ENCODE measurements at regions not wholly inside any gene's neighbourhood (a gene's known extent, or its start where the extent isn't known, plus 50 kb on each side); places are given as distances from the start of the nearest gene placed in this dataset.

DNA sequence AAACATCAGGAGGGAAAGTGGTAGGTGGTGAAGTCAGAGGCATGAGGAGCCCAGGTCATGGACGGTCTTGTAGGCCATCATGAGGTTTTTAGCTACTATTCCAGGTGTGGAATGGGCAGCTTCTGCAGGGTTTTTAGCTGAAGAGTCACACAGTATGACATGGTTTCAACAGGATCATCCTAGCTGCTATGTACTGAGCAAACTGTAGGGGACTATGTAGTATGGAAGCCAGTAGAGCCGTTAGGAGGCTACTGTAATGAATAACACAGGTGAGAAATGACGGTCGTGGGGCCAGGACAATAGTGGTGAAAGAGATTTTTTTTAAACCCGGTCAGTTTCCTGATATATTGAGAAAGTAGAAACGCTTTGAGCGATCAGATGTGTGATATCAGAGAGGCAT, 167.6 kb upstream of the FN1 start:
- Histone ChIP-seq H3K36me3 (replicated peaks in 1 of 2; ENCODE audit: insufficient read depth in 1 of 2, low read depth in 2 of 2) (no peaks in the 10 kb centered on the region), H3K27me3 (no peaks in the 10 kb centered on the region), H3K9me3 (no peaks in the 10 kb centered on the region), H3K4me1 (no peaks in the 10 kb centered on the region), H3K4me3 (no peak overlapping the region), H3K27ac (no peak overlapping the region)
- 72 to 84% methylated on average over 7 of the region's 7 CpGs for WGBS, 2 donors
- TF ChIP-seq, protein P1, sequence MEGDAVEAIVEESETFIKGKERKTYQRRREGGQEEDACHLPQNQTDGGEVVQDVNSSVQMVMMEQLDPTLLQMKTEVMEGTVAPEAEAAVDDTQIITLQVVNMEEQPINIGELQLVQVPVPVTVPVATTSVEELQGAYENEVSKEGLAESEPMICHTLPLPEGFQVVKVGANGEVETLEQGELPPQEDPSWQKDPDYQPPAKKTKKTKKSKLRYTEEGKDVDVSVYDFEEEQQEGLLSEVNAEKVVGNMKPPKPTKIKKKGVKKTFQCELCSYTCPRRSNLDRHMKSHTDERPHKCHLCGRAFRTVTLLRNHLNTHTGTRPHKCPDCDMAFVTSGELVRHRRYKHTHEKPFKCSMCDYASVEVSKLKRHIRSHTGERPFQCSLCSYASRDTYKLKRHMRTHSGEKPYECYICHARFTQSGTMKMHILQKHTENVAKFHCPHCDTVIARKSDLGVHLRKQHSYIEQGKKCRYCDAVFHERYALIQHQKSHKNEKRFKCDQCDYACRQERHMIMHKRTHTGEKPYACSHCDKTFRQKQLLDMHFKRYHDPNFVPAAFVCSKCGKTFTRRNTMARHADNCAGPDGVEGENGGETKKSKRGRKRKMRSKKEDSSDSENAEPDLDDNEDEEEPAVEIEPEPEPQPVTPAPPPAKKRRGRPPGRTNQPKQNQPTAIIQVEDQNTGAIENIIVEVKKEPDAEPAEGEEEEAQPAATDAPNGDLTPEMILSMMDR (IDR thresholded peaks at IDR 0.05) = no peak
- TF ChIP-seq POLR2A (IDR thresholded peaks at IDR 0.05) = no peak
- intact Hi-C loops (cut with DNase I) = no loop called here
- ATAC-seq = no peak
- no peak for DNase-seq

DNA sequence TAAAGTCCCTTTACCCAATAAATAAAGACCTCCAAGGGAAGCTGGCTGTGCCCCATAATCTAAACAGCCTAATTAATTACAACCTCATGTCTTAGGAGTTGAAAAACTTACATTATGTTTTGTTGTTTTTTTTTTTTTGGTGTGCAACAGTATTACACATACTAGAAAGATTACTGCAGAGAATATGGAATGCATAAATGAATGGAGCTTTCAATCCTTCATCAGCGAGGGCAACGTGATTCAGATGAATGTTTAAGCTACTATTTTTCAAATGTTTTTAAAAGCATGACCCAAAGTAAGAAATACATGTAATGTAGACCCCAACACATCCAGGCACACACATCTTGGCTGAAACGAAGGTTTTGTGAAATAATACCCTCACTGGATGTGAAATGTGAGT, 167.1 kb upstream of the FN1 start:
- H3K4me1 ChIP-seq = no peaks in the 10 kb centered on the region
- no peak overlapping the region for H3K27ac ChIP-seq
- no peak overlapping the region for H3K4me3 ChIP-seq
- TF ChIP-seq, protein P1 (IDR thresholded peaks at IDR 0.05) = no peak
- TF ChIP-seq POLR2A (IDR thresholded peaks at IDR 0.05) = no peak
- H3K36me3 ChIP-seq (replicated peaks in 1 of 2; ENCODE audit: insufficient read depth in 1 of 2, low read depth in 2 of 2) = no peaks in the 10 kb centered on the region
- intact Hi-C loops (cut with DNase I) = no loop called here
- DNase-seq (no peak), ATAC-seq (no peak)
- 38% methylated on average over 3 of the region's 3 CpGs for WGBS, 2 donors
- H3K27me3 ChIP-seq = no peaks in the 10 kb centered on the region
- H3K9me3 ChIP-seq = no peaks in the 10 kb centered on the region

GRCh38 chr2:215601990-215602721, 166.3 kb upstream of the FN1 start:
- no peaks in the 10 kb centered on the region for H3K4me1 ChIP-seq
- intact Hi-C loops (cut with DNase I) = no loop called here
- H3K27ac ChIP-seq = no peak overlapping the region
- ATAC-seq (no peak), DNase-seq (no peak)
- H3K36me3 ChIP-seq (replicated peaks in 1 of 2; ENCODE audit: insufficient read depth in 1 of 2, low read depth in 2 of 2) = no peaks in the 10 kb centered on the region
- no peak for TF ChIP-seq POLR2A (IDR thresholded peaks at IDR 0.05)
- TF ChIP-seq, protein P1 (IDR thresholded peaks at IDR 0.05) = no peak
- 62 to 64% methylated on average over 2 of the region's 2 CpGs for WGBS, 2 donors
- no peaks in the 10 kb centered on the region for H3K27me3 ChIP-seq
- H3K9me3 ChIP-seq = no peaks in the 10 kb centered on the region
- H3K4me3 ChIP-seq = no peak overlapping the region

DNA sequence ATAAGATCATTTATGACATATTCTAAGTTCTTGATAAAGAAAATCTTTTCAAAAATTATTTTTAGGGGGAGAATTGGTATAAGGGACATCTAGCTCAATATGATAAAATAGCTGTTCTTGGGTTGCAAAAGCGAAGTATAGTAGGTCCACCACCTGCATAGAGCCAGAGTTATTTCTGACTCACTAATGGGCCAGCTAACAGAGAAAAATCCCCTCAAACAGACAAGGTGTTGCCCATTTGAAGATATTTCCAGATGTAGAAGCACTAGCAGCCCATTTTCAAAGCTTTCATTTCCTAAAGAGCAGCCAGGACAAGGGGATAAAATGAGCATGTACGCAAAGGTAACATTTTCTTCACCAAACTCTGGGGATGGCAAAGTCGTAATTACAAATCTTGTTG, 165.7 kb upstream of the FN1 start:
- intact Hi-C loops (cut with DNase I) = no loop called here
- no peaks in the 10 kb centered on the region for H3K36me3 ChIP-seq (replicated peaks in 1 of 2; ENCODE audit: insufficient read depth in 1 of 2, low read depth in 2 of 2)

More for the DNA sequence above, 165.7 kb upstream of the FN1 start:
- 78 to 79% methylated on average over 3 of the region's 3 CpGs for WGBS, 2 donors
- ATAC-seq (no peak), DNase-seq (no peak)
- H3K9me3 ChIP-seq = no peaks in the 10 kb centered on the region
- H3K4me3 ChIP-seq = no peak overlapping the region
- H3K27me3 ChIP-seq = no peaks in the 10 kb centered on the region
- TF ChIP-seq, protein P1 (IDR thresholded peaks at IDR 0.05) = no peak
- no peak for TF ChIP-seq POLR2A (IDR thresholded peaks at IDR 0.05)
- H3K4me1 ChIP-seq = no peaks in the 10 kb centered on the region
- no peak overlapping the region for H3K27ac ChIP-seq

Data from body of pancreas (tissue), 4 donors.